GM12874 (cell line): ENCODE measurements at regions not wholly inside any gene's neighbourhood (a gene's known extent, or its start where the extent isn't known, plus 50 kb on each side); places are given as distances from the start of the nearest gene placed in this dataset.

Experiments
- TF ChIP-seq, protein P1 (sequence below): IDR thresholded peaks from 2 replicates; pipeline ENCODE4 v1.5.1; 2011; ENCODE audit warnings: low read depth, mild to moderate bottlenecking, control low read depth, low read length, moderate library complexity; ENCODE audit not compliant: insufficient read depth

DNA sequence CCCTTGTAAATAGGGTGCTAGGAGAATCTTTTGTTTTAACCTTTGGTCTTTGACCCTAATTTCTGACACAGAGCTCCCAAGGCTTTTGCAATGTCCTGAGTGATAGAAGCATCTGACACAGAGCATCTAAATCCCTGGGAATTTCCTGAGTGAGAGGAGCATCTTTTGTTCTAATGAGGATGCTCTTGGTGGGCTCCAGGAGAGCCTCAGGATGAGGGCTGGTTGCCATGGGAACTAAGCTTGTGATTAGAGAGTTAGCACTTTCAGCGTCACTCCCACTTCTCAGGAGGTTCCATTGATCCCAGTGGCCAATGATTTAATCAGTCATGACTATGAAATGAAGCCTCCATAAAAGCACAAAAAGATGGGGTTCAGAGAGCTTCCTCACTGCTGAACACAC is 264.8 kb downstream of the KIF20B start:
- TF ChIP-seq, protein P1, sequence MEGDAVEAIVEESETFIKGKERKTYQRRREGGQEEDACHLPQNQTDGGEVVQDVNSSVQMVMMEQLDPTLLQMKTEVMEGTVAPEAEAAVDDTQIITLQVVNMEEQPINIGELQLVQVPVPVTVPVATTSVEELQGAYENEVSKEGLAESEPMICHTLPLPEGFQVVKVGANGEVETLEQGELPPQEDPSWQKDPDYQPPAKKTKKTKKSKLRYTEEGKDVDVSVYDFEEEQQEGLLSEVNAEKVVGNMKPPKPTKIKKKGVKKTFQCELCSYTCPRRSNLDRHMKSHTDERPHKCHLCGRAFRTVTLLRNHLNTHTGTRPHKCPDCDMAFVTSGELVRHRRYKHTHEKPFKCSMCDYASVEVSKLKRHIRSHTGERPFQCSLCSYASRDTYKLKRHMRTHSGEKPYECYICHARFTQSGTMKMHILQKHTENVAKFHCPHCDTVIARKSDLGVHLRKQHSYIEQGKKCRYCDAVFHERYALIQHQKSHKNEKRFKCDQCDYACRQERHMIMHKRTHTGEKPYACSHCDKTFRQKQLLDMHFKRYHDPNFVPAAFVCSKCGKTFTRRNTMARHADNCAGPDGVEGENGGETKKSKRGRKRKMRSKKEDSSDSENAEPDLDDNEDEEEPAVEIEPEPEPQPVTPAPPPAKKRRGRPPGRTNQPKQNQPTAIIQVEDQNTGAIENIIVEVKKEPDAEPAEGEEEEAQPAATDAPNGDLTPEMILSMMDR: no peak

DNA sequence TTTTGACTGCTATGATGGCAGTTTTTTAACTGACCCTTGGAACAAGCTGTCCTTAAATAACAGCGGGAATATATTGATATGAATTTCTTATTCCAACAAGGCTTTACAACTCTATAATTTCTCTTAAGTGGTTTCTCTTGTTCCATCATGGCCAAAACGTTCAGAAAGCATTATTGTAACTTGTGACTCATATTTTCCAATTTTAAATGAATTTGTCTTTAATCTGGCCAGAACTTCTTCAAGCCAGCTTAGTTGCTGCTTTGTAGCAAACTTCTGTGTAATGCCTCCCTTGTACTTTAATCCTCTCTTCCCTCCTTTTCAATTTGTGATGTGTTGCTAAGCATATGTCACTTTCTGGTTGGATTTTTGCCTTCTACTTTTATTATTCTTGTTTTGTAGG is 271.9 kb downstream of the KIF20B start:
- TF ChIP-seq, protein P1: no peak

DNA sequence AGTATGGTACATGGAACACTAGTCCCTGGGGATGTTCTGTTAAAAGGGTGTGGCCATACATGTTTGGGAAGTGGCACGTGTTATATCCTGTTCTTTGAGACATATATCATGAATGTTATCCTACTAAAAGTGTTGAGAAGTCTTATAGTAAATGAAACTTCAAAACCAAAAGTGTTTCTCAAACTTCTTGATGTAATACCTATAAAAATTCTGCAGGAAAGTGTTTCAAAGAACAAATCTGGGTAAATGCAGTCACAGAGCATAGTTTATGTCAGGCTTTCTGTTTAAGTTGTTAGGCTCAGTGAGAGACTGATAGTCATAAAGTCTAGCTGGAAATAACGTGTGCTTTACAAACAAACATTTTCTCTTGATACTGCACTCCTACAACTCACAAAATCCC is 273.7 kb downstream of the KIF20B start:
- TF ChIP-seq, protein P1: no peak

DNA sequence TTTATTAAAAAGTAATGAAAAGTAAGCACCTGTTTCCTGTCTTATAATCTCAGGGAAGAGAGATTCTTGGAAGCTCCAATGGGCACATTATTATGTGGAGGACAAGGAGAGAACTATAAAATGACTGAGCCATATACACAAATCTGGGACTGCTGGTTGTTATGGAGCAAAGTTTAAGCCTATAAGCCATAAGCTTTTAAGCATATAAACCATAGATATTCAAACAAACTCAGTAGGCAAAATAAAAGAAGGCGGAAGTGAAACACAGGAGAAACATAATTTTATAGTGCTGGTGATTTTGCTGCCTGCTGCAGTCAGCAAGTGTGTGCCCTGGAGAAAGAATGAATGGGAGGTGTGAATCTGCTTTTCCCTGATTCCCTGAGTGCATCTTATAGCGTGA is 274.4 kb downstream of the KIF20B start:
- TF ChIP-seq, protein P1: no peak

DNA sequence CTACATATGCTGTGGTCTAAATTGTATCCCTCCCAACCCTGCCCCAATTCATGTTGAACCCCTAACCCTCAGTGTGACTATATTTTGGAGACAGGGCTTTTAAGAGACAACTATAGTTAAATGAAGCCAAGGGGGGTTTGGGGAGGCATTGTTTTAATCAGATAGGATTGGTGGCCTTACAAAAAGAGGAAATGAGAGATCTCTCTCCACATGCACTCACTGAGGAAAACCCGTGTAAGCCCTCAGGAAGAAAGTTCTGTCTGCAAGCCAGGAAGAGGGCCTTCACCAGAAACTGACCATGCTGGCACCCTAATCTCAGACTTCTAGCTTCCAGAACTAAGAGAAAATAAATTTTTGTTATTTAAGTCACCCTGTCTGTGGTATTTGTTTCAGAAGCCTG is 276.7 kb downstream of the KIF20B start:
- TF ChIP-seq, protein P1: no peak

DNA sequence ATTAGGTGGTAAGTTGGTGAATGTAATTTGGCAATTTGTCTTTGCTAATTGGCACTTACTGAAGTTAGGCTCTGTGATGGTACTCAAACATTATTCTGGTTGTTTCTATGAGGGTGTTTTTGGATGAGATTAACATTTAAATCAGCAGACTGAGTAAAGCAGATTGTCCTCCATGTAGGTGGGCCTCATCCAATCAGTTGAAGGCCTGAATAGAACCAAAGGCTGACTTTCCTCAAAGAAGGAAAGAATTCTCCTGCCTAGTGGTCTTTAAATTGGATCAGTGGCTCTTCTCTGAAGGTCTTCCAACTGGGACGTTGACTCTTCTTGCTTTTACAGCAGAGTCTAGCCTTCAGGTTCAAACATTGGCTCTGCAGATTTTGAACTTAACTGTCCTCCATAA is 278.3 kb downstream of the KIF20B start:
- TF ChIP-seq, protein P1: no peak

DNA sequence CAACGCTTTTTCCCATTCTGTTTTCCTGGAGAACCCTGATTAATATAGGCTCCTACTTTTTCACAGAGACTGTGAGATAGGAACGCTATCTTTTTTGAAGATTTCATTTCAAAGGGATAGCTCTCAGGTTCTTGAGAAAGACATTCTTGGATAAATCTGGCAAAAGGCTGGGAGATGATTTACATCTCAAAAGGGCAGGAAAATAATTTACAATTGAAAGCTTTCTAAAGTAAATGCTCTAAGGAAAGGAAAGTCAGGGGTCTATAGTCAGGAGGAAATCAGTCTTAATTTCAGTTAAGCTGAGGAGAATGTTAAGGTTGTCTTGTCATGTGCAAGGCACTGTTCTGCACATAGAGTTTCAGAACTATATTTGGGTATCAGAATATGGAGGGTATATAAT is 278.8 kb downstream of the KIF20B start:
- TF ChIP-seq, protein P1: no peak

DNA sequence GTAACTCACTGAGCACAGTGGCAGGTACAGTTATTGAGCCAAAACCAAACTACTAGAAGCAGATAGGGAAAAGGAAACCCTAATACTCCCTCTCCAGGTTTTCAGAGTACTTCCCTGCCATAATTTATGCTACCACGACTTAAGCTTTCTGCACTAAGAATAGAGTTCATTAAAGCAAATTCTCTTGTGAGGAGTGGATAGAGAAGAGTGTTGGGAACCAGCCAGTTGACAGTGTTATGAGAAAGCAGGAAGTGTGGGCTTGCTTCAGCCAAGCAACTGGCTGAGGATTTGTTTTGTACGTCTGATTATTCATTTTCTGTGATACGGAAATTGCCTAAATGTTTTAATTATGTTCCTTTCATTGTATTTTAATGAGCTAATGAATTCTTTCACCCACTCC is 280.5 kb downstream of the KIF20B start:
- TF ChIP-seq, protein P1: no peak
